NCI-H524 treated with DMSO at 0.1 percent for 48 hours (cell line): ENCODE measurements at regions not wholly inside any gene's neighbourhood (a gene's known extent, or its start where the extent isn't known, plus 50 kb on each side); places are given as distances from the start of the nearest gene placed in this dataset.

Experiments used
- DNase-seq: peaks from one replicate; lab custom pipeline; 2025; lab: John Stamatoyannopoulos, UW

DNA sequence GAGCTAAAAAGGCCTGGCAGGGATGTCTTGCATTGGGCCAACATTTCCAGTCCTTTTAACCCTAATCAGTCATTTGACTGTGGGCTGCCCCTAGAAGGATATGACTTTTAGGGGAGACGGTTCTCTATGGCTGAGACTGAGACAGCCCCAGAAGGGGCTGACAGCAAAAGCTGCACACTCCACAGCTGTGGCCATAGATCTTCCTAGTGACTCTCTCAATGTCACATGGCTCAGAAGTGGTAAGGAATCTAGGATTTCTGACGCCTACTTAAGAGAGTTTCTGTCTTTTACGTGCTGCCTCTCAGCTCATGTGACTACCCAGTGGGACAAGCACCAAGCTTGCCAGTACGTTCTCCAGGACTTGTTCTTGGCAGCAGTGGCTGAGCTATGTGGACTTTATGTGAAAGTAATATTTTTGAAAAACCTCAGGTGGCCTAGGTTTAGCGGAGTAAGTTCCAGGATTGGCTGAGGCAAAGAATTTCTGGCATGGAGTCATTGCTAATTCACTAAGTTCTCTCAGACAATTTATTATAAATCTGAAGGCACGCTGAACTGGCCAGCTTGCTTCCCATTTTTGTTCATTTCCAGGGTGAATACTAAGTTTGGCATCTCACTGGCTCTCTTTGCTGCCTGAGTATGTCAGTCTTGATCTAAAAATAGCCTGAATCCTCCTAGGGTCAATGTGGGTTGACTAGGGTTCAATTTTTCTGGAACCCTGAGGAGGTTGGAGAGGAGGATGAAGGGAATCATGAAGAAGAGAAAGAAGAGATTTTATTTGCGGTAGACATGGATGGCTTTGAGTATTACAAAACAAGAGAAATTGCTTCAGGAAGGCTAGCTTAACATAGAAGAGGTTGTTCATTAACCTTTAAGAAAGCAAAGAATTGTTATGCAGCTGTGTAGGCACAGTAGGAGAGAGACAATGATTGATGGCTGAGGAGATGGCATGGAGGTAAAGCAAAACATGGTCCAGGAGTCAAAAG, 271.8 kb downstream of the AEBP2 start:
- DNase-seq: no peak

GRCh38 chr12:19712041-19712440, 272.7 kb downstream of the AEBP2 start:
- no peak for DNase-seq

DNA sequence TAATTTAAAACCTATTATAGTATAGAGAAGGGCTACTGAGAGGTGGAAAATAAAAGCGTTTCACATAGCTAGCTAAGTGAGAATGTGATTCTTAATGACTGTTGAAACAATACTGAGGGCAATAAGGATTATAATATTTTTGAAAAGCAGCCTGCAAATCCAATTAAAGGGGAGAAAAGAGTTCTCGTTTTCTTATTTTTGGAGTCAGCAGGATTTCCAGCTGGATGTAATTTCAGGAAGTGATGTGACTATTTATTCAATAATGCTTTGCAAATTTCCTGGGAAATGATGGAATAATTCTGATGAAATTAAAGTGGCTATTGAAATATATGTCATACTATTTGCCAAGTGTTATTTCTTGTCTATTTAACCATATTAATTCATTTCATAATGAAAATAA, 279.1 kb downstream of the AEBP2 start:
- no peak for DNase-seq

GRCh38 chr12:19719672-19720071, 280.4 kb downstream of the AEBP2 start:
- DNase-seq: no peak

DNA sequence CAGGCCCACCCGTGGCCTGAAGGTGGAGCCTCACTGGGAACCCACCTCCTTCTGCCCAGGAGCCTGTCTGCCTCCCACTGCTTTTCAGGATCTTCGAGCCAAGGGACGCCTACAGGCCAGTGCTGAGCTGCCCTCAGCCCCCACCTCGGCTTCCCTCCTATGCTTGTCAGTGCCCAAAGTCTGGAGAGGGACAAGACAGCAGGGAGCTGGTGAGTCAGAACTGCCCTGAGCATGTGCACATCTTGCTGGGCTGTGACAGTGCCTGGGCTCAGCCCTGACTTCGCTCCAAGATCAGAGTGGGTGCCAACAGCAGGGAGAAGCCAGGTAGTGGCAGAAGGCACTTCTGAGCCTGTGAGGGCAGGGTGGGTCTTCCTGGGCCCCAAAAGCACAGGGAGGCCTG, 286.8 kb downstream of the AEBP2 start:
- DNase-seq: no peak

- no peak for DNase-seq
Measured at GRCh38 chr12:19726592-19726991, 287.3 kb downstream of the AEBP2 start.

DNA sequence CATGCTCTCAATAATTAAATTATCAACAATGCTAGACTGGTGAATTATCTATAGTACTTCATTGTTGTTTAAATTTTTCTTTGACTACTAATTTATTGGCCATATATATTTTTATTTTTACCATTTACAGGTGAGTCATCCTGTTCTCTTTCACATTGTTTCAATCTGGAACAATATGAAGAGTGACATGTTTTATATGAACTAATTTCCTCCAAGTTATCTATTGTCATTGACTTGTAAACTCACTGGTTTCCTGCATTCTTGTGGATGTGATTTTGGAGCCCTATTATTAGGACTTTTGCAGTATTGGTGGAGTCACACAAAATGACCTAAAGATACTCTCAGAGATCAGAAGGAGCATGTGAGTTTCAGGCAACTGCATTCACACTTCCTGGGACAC, 297.7 kb downstream of the AEBP2 start:
- no peak for DNase-seq

DNA sequence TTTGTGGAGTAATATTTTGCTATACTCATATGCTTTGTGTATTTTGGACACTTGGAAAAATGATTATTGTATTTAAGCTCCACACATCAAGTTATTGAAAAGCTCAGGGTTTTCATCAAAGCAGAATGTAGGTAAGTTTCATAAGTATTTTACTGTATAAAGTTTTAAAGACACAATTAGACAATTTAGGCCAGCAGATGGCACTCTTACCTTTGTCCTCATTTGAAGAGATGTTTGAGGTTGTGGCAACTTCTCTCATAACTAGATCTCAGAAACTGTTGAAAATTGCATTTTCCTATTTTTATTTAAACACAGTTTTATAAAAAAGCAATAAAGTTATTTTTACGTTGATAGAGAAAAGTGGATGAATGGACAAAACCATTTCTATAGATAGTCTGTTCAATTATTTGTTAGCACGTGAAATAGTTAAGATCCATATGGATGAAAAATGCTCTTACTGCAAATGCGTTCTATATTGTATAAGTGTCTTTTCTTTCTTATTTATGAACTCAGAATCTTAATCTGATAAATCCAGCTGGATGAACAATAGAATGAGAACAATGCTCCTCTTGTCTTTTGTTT, 300.0 kb downstream of the AEBP2 start:
- no peak for DNase-seq

DNA sequence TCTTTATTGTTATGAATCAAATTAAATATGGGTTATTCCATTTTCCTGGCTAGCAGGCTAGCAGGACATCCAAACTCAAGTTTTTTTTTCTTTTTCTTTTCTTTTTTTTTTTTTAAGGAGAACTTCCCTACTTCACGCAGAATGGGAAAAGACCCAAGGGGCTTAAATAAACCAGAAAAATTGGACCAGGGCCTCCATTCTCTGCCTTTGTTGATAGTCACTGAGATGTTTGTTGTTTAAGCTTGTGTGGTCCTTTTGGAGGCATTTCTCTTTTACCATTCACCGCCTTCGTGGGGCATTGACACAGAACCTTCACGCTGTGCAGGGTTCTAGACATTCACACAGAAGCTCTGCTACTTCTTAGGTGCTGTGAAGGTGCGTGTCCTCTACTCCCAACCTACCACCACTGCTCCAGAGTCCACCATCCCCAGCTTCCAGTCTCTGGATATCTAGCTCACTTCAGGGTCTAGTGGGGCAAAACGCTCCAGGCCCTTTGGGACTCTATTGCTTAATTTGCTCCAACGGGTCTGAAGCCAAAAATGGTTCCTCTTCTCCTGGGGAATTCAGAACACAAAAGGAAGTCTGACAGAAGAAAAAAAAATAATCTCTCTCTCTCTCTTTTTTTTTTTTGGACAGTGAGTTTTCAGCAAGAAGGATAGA, 301.3 kb downstream of the AEBP2 start:
- DNase-seq: no peak

GRCh38 chr12:19741132-19741489, 301.8 kb downstream of the AEBP2 start:
- DNase-seq: no peak

DNA sequence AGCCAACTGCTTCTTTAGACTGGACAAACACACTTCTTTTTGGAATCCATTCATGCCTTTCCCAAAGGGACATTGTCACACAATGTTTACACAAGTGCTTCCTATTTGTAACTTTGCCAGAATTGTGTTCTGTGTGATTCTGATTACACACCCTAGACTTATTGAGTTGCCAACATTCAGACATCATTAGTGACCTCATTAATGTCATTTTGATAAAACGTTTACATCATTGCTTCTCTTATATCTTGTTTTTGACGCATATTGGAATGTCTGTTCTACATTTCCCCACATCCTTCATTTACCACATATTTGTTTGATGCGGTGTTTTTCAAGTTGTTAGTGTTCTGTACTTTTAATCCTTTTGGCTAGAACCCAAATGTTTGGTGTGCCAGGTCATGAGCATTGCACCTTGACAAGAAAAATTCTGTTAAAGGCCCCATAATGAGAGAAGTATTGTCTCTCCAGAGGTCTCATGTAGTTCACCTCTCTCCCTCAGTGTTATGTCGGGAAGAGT, 305.5 kb downstream of the AEBP2 start:
- DNase-seq: no peak

- no peak for DNase-seq
Measured at GRCh38 chr12:19746471-19746870, 307.2 kb downstream of the AEBP2 start.

DNA sequence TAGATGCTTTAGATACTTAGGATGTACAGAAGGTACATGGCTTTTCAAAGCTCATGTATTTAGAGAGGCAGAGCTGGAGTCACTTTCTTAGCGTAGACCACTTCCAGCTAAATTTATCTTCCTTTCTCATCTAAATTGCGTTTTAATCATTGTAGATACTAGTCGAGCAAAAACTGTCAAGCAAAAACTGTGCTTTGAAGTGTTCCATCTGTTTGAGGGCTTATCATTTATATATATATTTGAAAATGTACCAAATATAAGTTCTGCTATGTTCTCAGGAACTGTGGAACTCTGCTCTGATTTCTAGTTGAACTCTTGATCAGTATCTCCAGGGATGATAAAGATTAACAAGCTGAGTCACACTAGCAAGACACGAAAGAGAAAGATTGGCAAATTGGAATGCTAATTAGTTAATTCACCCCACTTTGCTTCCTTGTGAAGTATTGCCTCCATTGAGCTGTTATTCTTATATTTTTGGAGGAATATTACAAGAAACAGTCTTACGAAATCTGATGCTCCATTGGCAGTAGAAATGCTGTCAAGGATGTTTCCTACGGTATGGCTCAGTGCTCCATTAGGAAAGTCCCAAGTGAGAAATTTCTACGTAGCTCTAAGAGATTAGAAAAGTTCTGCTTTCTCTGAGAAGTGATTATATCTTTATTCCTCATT, 310.7 kb downstream of the AEBP2 start:
- DNase-seq: no peak

GRCh38 chr12:19751078-19751477, 311.8 kb downstream of the AEBP2 start:
- DNase-seq: no peak

- DNase-seq: no peak
Measured at GRCh38 chr12:19752712-19753111, 313.4 kb downstream of the AEBP2 start.

GRCh38 chr12:19755136-19755535, 315.8 kb downstream of the AEBP2 start:
- DNase-seq: no peak

DNA sequence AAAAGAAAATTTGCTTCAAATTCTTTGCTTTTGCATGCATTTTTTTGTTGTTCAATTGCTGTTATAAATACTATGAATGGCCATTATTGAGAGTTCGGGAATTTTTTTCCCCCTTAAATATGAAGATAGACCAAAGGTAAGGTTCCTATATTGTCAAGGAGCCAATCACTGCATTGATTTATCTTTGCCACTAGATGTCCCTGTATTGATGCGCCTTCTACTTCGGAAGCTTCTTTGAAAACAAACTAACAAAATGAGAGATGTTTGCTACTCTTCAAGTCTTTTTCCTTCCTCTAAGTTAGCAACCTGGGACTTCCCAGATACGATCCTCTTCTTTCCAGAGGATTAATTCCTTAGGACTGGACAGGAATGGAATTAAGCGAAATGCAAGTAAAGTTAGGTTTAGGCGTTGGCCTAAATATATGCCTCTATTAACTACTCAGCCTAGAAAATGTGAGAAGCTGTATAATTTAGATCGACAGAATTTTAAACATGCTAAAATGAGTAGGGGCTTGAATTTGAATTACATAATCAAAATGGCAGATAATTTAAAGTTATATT, 318.1 kb downstream of the AEBP2 start:
- no peak for DNase-seq

GRCh38 chr12:19759227-19759626, 319.9 kb downstream of the AEBP2 start:
- DNase-seq: no peak

- DNase-seq: no peak
Measured at GRCh38 chr12:19760611-19761010, 321.3 kb downstream of the AEBP2 start.

DNA sequence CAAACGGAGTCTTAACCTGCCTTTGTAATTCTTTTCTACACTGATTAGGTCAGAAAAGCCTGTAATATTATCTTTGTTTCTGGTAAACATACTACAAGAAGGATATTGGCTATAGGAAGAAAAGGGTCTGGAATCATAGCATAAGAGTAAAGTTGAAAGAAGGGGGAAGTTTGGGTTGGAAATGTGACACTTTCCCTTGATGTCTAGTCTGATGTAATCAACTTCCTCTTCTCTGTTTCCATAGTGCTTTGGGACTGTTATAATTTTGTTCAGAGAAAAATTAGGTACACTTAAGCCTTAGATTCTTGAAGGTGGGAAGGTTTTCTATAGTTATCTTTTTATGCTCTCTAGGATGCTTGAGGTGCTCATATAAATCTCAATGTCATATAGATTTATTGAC, 322.2 kb downstream of the AEBP2 start:
- no peak for DNase-seq

- no peak for DNase-seq
Measured at GRCh38 chr12:19763488-19763887, 324.2 kb downstream of the AEBP2 start.

DNA sequence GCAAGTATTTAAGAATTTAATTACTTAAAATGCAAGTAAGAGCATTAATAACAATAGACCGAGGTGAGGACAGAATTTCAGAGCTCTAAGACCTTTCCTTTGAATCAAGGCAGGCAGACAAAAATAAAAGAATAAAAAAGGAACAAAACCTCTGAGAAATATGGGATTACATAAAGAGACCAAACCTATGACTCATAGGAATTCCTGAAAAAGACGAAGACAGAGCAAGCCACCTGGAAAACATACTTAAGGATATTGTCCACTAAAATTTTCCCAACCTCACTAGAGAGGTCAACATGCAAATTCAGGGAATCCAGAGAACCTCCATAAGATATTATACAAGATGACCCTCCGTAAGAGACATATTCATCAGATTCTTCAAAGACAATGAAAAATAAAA, 325.1 kb downstream of the AEBP2 start:
- DNase-seq: no peak
